ENCODE measurements at regions not wholly inside any gene's neighbourhood (a gene's known extent, or its start where the extent isn't known, plus 50 kb on each side); places are given as distances from the start of the nearest gene placed in this dataset.
"Not testable (repeated sequence)": the region's sequence is repeated elsewhere in the genome, so short reads cannot be mapped to it uniquely, and the experiment has no call there.

- Mint-ChIP-seq H3K4me3 (ENCODE audit: unreplicated experiment) (no peak overlapping the region), H3K27ac (ENCODE audit: unreplicated experiment) (no peak overlapping the region), H3K36me3 (ENCODE audit: unreplicated experiment) (no peaks in the 10 kb centered on the region), H3K4me1 (ENCODE audit: unreplicated experiment) (no peaks in the 10 kb centered on the region), H3K27me3 (ENCODE audit: unreplicated experiment) (no peaks in the 10 kb centered on the region), H3K9me3 (ENCODE audit: unreplicated experiment) (no peaks in the 10 kb centered on the region)
- TF ChIP-seq CTCF (IDR thresholded peaks at IDR 0.05): peak; percentile 61
- no peak for DNase-seq (ENCODE audit: extremely low spot score, unreplicated experiment)
These were observed 1638.8 kb upstream of the PCDH7 start for GRCh38 chr4:29081234-29081955.

- no peaks in the 10 kb centered on the region for H3K9me3 Mint-ChIP-seq (ENCODE audit: unreplicated experiment)
These were observed 1637.5 kb upstream of the PCDH7 start for GRCh38 chr4:29082684-29083083.

GRCh38 chr4:29085748-29086147, 1634.4 kb upstream of the PCDH7 start:
- TF ChIP-seq CTCF (IDR thresholded peaks at IDR 0.05): no peak
- Mint-ChIP-seq H3K9me3 (ENCODE audit: unreplicated experiment) (no peaks in the 10 kb centered on the region), H3K4me1 (ENCODE audit: unreplicated experiment) (no peaks in the 10 kb centered on the region), H3K27ac (ENCODE audit: unreplicated experiment) (no peak overlapping the region), H3K4me3 (ENCODE audit: unreplicated experiment) (no peak overlapping the region), H3K27me3 (ENCODE audit: unreplicated experiment) (no peaks in the 10 kb centered on the region), H3K36me3 (ENCODE audit: unreplicated experiment) (no peaks in the 10 kb centered on the region)
- no peak for DNase-seq (ENCODE audit: extremely low spot score, unreplicated experiment)

More at GRCh38 chr4:29082684-29083083, 1637.5 kb upstream of the PCDH7 start:
- H3K4me1 Mint-ChIP-seq (ENCODE audit: unreplicated experiment): no peaks in the 10 kb centered on the region
- H3K27me3 Mint-ChIP-seq (ENCODE audit: unreplicated experiment): no peaks in the 10 kb centered on the region
- TF ChIP-seq CTCF (IDR thresholded peaks at IDR 0.05): no peak
- no peak for DNase-seq (ENCODE audit: extremely low spot score, unreplicated experiment)
- no peak overlapping the region for H3K27ac Mint-ChIP-seq (ENCODE audit: unreplicated experiment)
- H3K36me3 Mint-ChIP-seq (ENCODE audit: unreplicated experiment): no peaks in the 10 kb centered on the region
- no peak overlapping the region for H3K4me3 Mint-ChIP-seq (ENCODE audit: unreplicated experiment)

GRCh38 chr4:29104694-29105093, 1615.5 kb upstream of the PCDH7 start:
- Mint-ChIP-seq H3K4me1 (ENCODE audit: unreplicated experiment) (no peaks in the 10 kb centered on the region), H3K36me3 (ENCODE audit: unreplicated experiment) (no peaks in the 10 kb centered on the region), H3K9me3 (ENCODE audit: unreplicated experiment) (no peaks in the 10 kb centered on the region), H3K27me3 (ENCODE audit: unreplicated experiment) (peaks cover 2% of the 10 kb centered on the region), H3K4me3 (ENCODE audit: unreplicated experiment) (no peak overlapping the region), H3K27ac (ENCODE audit: unreplicated experiment) (no peak overlapping the region)
- TF ChIP-seq CTCF (IDR thresholded peaks at IDR 0.05): no peak
- DNase-seq (ENCODE audit: extremely low spot score, unreplicated experiment): no peak

- Mint-ChIP-seq H3K36me3 (ENCODE audit: unreplicated experiment) (no peaks in the 10 kb centered on the region), H3K4me3 (ENCODE audit: unreplicated experiment) (no peak overlapping the region), H3K4me1 (ENCODE audit: unreplicated experiment) (no peaks in the 10 kb centered on the region), H3K27ac (ENCODE audit: unreplicated experiment) (no peak overlapping the region), H3K9me3 (ENCODE audit: unreplicated experiment) (no peaks in the 10 kb centered on the region), H3K27me3 (ENCODE audit: unreplicated experiment) (no peaks in the 10 kb centered on the region)
- DNase-seq (ENCODE audit: extremely low spot score, unreplicated experiment): no peak
- TF ChIP-seq CTCF (IDR thresholded peaks at IDR 0.05): no peak
These were observed 1606.2 kb upstream of the PCDH7 start for GRCh38 chr4:29113960-29114359.

- not testable (repeated sequence) for H3K36me3 Mint-ChIP-seq (ENCODE audit: unreplicated experiment); H3K9me3 Mint-ChIP-seq (ENCODE audit: unreplicated experiment); H3K4me1 Mint-ChIP-seq (ENCODE audit: unreplicated experiment); H3K27me3 Mint-ChIP-seq (ENCODE audit: unreplicated experiment); H3K4me3 Mint-ChIP-seq (ENCODE audit: unreplicated experiment); H3K27ac Mint-ChIP-seq (ENCODE audit: unreplicated experiment)
- peak; percentile 83 for DNase-seq (ENCODE audit: extremely low spot score, unreplicated experiment)
These were observed 1602.9 kb upstream of the PCDH7 start for GRCh38 chr4:29117231-29117722.

Data from osteocyte (in vitro differentiated cells).